ENCODE measurements at regions not wholly inside any gene's neighbourhood (a gene's known extent, or its start where the extent isn't known, plus 50 kb on each side); places are given as distances from the start of the nearest gene placed in this dataset.

- TF ChIP-seq GATA2 (IDR thresholded peaks at IDR 0.05; ENCODE audit: low read depth, low read length): no peak
- no peak for TF ChIP-seq GATA3 (IDR thresholded peaks at IDR 0.05; ENCODE audit: low read depth, low read length)
These were observed 364.9 kb upstream of the RBMS3 start for GRCh38 chr3:28915741-28916500.

Data from SH-SY5Y (cell line).